Loucy (cell line): ENCODE measurements at regions not wholly inside any gene's neighbourhood (a gene's known extent, or its start where the extent isn't known, plus 50 kb on each side); places are given as distances from the start of the nearest gene placed in this dataset.

Experiments
- H2AFZ ChIP-seq: fragments of 200-600 bp; sonication (generic); 2 replicates; pipeline ENCODE4 v1.6.0; 2016; ENCODE audit warnings: antibody characterized with exemption, mild to moderate bottlenecking, low read length, moderate library complexity
- H3F3A ChIP-seq: fragments of 200-600 bp; 2 replicates; pipeline ENCODE4 v1.6.0; 2016; ENCODE audit warnings: antibody characterized with exemption, low read depth, mild to moderate bottlenecking
- H3K27me3 ChIP-seq: fragments of 200-600 bp; sonication (generic); 2 replicates; pipeline ENCODE4 v1.6.1; 2014; ENCODE audit warnings: low read length, mild to moderate bottlenecking; ENCODE audit not compliant: insufficient read depth, poor library complexity, severe bottlenecking
- H3K36me3 ChIP-seq: fragments of 200-600 bp; sonication (generic); 2 replicates; pipeline ENCODE4 v1.6.1; 2016; ENCODE audit warnings: low read length; ENCODE audit not compliant: insufficient read depth
- H3K4me1 ChIP-seq: fragments of 200-600 bp; sonication (generic); 2 replicates; pipeline ENCODE4 v1.5.1; 2014; ENCODE audit warnings: low read length, mild to moderate bottlenecking; ENCODE audit not compliant: insufficient read depth, poor library complexity, severe bottlenecking
- H3K4me2 ChIP-seq: fragments of 200-600 bp; sonication (generic); 2 replicates; pipeline ENCODE4 v1.6.0; 2014; ENCODE audit warnings: antibody characterized with exemption, low read length, low read depth, mild to moderate bottlenecking; ENCODE audit not compliant: poor library complexity, severe bottlenecking
- H3K4me3 ChIP-seq: fragments of 200-600 bp; sonication (generic); 2 replicates; pipeline ENCODE4 v1.5.1; 2014; ENCODE audit warnings: low read length, mild to moderate bottlenecking, mixed read lengths; ENCODE audit not compliant: poor library complexity, severe bottlenecking
- H3K79me2 ChIP-seq: fragments of 200-600 bp; sonication (generic); 2 replicates; pipeline ENCODE4 v1.6.1; 2014; ENCODE audit warnings: low read length; ENCODE audit not compliant: insufficient read depth
- H3K9ac ChIP-seq: fragments of 200-600 bp; sonication (generic); 2 replicates; pipeline ENCODE4 v1.6.0; 2014; ENCODE audit warnings: mild to moderate bottlenecking, low read depth, low read length, moderate library complexity; ENCODE audit not compliant: poor library complexity, severe bottlenecking
- H3K9me2 ChIP-seq: fragments of 200-600 bp; sonication (generic); replicated peaks from 2 replicates; pipeline ENCODE4 v1.6.1; 2016; ENCODE audit warnings: low read depth, low read length, mixed read lengths
- H3K9me3 ChIP-seq: fragments of 200-600 bp; sonication (generic); 2 replicates; pipeline ENCODE4 v1.6.1; 2014; ENCODE audit warnings: mild to moderate bottlenecking, antibody characterized with exemption, low read length, low read depth; ENCODE audit not compliant: insufficient read depth
- H4K20me1 ChIP-seq: fragments of 200-600 bp; sonication (generic); 2 replicates; pipeline ENCODE4 v1.6.0; 2014; ENCODE audit warnings: antibody characterized with exemption, low read length, mild to moderate bottlenecking; ENCODE audit not compliant: insufficient read depth, poor library complexity, severe bottlenecking
- CTCF ChIP-seq: fragments of 200-600 bp; sonication (generic); conservative IDR thresholded peaks from 2 replicates; pipeline ENCODE4 v1.5.1; 2014; ENCODE audit warnings: mild to moderate bottlenecking, antibody characterized with exemption, low read length
- EZH2phosphoT487 ChIP-seq: fragments of 200-600 bp; IDR thresholded peaks from 2 replicates; pipeline ENCODE4 v1.6.1; 2018; ENCODE audit warnings: antibody characterized with exemption, mild to moderate bottlenecking, moderate library complexity, borderline replicate concordance

GRCh38 chr6:14723535-14724086 lies 522.3 kb upstream of the JARID2 start:
- H3K9me2 ChIP-seq, result no peaks in the 10 kb centered on the region
- peaks cover 31% of the 10 kb centered on the region for H3K4me1 ChIP-seq
- H4K20me1 ChIP-seq, result no peaks in the 10 kb centered on the region
- no peaks in the 10 kb centered on the region for H3K9me3 ChIP-seq
- no peak overlapping the region for H3K4me2 ChIP-seq
- TF ChIP-seq CTCF, result no peak
- no peak for TF ChIP-seq EZH2phosphoT487
- H3K79me2 ChIP-seq, result no peaks in the 10 kb centered on the region
- H3K27me3 ChIP-seq, result no peaks in the 10 kb centered on the region
- 0 out of 2 replicates have a peak, but pooled peaks cover 2% of the 10 kb centered on the region for H3F3A ChIP-seq
- no peak overlapping the region for H3K4me3 ChIP-seq
- no peak overlapping the region for H2AFZ ChIP-seq
- no peaks in the 10 kb centered on the region for H3K36me3 ChIP-seq
- no peak overlapping the region for H3K9ac ChIP-seq

- no peaks in the 10 kb centered on the region for H3K9me3 ChIP-seq
- H3K4me1 ChIP-seq, result peaks cover 32% of the 10 kb centered on the region
- no peak overlapping the region for H3K4me3 ChIP-seq
- no peak overlapping the region for H3K9ac ChIP-seq
- no peak overlapping the region for H3K4me2 ChIP-seq
- no peak overlapping the region for H2AFZ ChIP-seq
- H3K27me3 ChIP-seq, result no peaks in the 10 kb centered on the region
- no peaks in the 10 kb centered on the region for H4K20me1 ChIP-seq
- 0 out of 2 replicates have a peak, but pooled peaks cover 2% of the 10 kb centered on the region for H3F3A ChIP-seq
- TF ChIP-seq CTCF (no peak), EZH2phosphoT487 (no peak)
- no peaks in the 10 kb centered on the region for H3K9me2 ChIP-seq
- H3K79me2 ChIP-seq, result no peaks in the 10 kb centered on the region
- H3K36me3 ChIP-seq, result no peaks in the 10 kb centered on the region
Observed at GRCh38 chr6:14724549-14724948, 521.3 kb upstream of the JARID2 start.

GRCh38 chr6:14726816-14727493 lies 518.9 kb upstream of the JARID2 start:
- no peaks in the 10 kb centered on the region for H4K20me1 ChIP-seq
- no peak overlapping the region for H3K9ac ChIP-seq
- 0 out of 2 replicates have a peak, but pooled peaks cover 2% of the 10 kb centered on the region for H3F3A ChIP-seq
- H3K9me3 ChIP-seq, result no peaks in the 10 kb centered on the region
- H3K4me2 ChIP-seq, result no peak overlapping the region
- no peaks in the 10 kb centered on the region for H3K36me3 ChIP-seq
- H3K4me3 ChIP-seq, result no peak overlapping the region
- no peak overlapping the region for H2AFZ ChIP-seq
- H3K27me3 ChIP-seq, result no peaks in the 10 kb centered on the region
- no peaks in the 10 kb centered on the region for H3K9me2 ChIP-seq
- H3K79me2 ChIP-seq, result no peaks in the 10 kb centered on the region
- no peak for TF ChIP-seq EZH2phosphoT487
- peaks cover 19% of the 10 kb centered on the region for H3K4me1 ChIP-seq
